HG03469 (cell line): ENCODE measurements at regions not wholly inside any gene's neighbourhood (a gene's known extent, or its start where the extent isn't known, plus 50 kb on each side); places are given as distances from the start of the nearest gene placed in this dataset.

Experiments used
- ATAC-seq: cut with Tn5 transposase; IDR thresholded peaks from one replicate; pipeline ENCODE4 v1.9.1; 2021; ENCODE audit warnings: mild to moderate bottlenecking, moderate library complexity, moderate number of reproducible peaks; ENCODE audit not compliant: unreplicated experiment

DNA sequence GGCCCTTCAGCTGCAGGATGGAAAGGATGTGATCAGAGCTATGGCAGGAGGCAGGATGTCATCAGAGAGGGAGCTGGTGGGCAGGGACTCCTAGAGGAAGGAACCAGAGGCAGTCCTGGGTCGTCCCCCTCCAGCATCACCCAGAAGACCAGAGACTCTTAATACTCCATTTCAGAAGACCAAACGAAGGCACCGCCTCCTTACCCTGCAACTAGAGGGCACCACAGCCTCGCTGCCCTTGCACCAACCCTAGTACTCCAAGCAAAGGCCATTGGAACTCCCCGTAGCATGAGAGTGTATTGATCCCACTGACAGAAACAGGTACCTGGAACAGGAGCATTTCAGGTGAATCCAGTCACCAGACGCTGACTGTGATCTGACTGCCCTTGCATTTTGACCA is 598.1 kb downstream of the NPHP4 start:
- ATAC-seq: no peak

DNA sequence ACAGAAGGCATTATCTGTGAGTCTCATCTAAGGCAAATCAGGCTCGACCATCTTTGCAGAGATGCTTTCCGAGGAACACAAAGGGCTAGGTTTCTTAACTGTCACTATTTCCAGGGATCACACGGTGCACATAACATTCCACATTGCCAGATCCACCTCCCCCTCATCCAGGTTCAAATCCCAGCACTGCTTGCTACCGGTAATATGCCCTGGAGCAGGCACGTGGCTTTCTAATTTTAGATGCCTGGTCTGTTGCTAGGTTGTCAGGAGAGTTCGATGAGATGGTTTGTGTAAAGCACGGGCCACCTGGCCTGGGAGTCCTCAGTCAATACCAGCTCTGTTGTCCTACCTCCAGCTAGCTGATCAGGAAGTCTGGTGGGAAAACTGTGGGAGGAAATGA is 598.6 kb downstream of the NPHP4 start:
- ATAC-seq: no peak

DNA sequence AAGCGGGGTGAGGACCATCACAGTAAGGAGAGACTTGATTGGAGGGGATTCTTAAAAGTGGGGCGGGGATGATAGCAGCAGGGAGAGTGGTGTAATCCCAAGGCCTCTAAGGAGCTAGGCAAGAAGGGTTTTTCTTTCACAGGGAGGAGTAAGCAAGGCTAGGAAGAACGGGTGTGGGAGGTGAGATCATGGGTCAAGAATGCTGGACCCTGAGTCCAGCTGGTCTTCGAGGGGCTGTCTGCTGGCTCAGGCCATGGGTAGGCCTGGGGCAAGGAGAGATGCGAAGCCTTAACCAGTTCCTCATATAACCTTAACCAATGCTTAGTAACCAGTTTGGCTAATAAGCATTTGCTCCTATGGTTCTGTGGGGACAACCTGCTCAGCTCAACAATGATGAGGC is 599.1 kb downstream of the NPHP4 start:
- no peak for ATAC-seq

DNA sequence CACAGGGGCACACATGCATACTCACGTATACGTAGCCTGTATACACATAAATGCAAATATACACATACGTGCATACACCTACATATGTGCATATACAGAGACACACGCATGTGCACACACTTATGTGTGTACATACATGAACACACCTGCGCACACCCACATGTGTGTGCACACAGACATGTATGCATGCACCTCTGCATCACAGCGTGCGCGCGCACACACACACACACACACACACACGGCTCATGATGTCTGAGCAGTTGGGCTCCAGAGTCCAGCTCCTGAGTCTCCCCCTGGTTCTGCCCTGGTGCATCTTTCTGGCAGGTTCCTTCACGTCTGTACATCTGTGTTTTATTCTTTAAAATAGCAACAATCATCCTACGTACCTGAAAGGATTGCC is 600.5 kb downstream of the NPHP4 start:
- no peak for ATAC-seq

DNA sequence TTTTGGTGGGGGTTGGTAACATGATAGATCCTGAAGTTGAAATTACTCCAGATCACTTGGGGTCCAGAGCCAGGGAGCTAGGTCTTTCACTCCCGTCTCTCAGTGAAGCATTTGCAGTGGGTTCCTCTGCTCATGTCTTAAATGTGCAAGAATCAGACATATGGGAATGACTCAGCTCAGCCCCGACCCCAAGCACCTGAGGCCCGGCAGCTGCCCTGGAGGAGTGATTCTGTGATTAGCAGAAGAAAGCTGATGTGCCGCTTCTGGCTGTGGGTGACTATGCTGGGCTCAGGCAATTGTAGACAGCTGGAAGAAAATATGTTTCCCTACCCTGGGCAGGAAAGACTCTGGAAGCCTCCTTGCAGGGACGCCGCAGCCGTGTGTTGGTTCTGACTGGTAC is 601.7 kb downstream of the NPHP4 start:
- ATAC-seq: no peak

DNA sequence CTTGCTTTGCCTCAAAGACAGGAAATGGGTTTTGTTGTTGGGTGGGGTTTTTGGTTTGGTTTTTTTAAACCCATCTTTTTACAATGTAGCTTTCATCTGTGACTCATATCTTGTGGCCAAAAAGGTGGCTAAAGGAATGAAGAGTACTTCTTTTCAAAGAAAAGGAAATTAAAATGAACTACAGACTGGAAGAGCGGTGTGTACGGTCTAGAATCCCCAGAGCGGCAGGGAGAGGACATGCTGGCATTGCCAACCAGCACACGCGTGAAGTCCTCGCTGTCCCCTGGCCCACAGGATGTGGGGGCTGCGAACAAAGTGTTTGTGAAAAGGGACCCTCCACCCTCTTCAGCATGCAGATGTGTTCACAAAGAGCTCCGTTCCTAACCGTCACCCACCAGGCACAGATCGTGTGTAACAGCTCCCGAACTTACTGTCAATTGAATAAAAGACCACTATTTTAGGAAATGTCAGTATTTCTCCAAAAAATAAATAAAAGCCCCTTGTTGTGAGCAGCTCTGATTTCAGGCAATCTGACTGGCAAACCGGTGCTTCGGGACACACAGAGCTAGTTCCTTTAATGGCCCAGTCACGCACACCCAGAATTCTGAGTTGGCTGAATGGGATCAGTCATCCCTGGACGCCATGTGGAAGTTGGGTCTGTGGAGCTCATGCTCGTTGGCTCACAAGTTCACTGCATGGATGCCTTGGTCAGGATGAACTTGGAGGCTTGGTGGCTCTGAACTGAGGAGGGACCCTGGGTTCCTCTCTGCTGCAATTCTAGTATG is 602.9 kb downstream of the NPHP4 start:
- ATAC-seq: no peak

DNA sequence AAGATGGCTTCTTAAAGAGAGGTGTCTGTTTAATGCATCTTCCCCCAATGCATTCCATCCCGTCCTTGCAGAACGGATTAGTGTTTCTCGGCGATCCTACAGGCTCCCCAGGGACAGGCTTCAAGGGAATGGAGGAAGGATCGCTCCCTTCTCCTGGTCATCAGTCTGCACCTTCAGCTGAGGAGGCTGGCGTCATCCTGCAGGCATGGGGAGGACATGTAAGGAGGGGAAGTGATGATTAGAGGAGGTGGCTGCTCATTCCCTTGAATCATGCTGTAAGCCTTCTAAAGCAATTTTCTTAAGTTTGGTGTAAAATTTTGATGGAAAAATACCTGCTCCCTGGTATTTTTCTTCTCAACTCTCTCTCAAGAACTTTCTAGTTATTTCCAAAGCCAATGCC is 603.6 kb downstream of the NPHP4 start:
- no peak for ATAC-seq

DNA sequence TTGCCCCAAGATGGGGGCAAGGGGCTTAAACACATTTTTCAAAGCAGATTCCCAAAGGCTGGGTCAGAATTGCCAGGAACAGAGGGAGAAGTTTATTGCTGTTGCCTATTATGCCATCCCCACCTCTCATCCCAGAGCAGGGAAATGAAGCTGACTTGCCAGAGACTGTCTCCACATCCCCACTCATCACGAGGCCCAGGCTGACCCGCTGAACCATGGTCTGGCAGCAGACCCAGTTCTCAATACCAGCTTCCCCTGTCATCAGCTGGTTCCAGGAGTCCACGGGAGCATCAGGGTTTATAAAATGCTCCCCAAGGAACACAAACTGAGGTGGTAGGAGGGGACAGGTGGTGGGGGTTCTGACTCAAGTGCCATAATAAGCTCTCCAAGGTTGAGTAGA is 605.9 kb downstream of the NPHP4 start:
- ATAC-seq: no peak

DNA sequence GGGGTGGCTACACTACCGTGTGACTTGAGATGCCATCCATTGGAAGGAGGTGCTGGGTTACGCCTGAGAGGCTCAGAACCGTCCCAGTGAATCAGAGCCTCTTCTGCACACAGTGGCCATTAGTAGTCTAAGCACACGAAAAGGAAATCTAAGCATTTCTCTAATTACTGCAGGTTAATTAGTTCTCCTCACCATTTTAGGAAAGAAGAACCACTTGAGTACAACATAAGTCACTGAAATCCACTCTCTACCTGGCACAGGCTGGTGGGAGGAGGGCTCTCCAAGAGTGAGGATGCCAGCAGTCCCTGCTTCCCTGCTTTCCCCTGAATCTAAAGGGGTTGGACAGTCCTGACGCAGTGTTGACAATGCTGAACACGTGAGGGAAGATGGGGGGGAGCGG is 606.3 kb downstream of the NPHP4 start:
- no peak for ATAC-seq

DNA sequence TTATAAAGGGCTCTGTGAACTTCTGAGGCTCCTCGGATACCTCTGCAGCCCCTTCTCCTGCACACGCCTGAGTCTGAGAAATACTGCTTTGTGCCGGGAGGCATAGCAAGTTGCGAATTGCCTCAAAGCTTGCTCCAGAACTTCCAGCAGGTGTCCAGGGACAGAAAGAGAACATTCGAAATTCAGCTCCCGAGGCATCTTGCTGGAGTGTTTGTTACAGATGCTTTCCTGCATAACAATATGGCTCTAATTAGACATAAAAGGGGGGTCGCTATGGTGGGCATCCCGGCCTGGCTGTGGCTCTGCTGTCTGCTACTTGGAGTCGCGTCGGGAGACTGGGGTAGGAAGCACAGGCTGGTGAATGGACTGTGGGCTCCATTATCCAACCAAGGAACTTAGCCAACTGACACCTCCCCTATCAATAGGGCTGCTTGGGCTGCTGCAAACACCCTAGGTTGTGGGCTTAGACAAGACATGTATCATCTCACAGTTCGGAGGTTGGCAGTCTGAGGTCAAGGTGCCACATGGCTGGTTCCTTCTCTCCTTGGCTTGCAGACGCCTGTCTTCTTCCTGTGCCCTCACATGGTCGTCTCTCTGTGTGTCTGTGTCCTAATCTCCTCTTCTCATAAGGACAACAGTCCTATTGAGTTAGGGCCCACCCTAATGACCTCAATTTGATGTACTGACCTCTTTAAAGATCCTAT is 607.0 kb downstream of the NPHP4 start:
- no peak for ATAC-seq

DNA sequence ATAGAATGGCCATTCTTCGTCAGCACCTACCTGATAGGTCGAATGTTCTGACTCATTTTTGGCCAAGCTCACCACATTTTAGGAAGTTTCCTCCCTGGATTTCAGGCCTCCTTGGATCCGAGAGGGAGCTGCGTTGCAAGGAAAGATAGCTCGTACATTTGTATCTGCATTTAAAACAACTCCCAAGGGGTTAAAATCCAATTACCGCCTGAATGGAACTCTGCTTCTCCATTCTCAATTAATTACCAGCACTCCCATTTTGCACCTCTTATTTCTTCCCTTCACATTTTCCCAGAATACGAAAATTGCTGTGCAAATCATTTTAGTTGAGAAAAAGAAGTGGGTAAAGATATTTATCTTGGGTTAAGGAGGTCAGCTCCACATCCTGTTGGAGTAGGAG is 610.7 kb downstream of the NPHP4 start:
- ATAC-seq: no peak

DNA sequence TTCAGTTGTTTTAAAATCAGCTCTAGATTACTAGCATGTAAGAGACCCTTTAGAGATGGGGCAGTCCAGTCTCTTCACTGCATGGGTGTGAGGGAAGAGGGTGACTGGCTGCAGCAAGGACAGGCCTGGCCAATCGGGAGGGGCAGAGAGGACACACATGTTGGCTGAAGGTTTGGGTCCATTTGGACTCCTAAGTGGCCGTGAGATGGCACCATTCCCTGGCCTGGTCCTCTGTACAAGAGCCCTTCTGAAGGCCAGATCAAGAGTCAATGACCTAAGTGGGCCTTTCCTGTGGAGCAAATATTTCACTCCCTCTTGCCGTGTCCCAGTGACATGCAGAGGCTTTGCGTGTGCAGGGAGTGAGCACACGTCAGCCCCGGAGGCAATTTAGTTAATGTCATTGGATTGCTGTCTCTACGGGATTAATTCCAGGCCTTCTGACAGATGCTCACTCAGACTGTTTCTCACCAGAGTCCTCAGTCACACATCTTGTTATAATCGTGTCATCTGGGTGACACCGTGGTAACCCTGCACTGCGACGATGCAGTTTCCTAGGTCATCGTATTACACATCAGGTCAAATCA is 613.0 kb downstream of the NPHP4 start:
- no peak for ATAC-seq

DNA sequence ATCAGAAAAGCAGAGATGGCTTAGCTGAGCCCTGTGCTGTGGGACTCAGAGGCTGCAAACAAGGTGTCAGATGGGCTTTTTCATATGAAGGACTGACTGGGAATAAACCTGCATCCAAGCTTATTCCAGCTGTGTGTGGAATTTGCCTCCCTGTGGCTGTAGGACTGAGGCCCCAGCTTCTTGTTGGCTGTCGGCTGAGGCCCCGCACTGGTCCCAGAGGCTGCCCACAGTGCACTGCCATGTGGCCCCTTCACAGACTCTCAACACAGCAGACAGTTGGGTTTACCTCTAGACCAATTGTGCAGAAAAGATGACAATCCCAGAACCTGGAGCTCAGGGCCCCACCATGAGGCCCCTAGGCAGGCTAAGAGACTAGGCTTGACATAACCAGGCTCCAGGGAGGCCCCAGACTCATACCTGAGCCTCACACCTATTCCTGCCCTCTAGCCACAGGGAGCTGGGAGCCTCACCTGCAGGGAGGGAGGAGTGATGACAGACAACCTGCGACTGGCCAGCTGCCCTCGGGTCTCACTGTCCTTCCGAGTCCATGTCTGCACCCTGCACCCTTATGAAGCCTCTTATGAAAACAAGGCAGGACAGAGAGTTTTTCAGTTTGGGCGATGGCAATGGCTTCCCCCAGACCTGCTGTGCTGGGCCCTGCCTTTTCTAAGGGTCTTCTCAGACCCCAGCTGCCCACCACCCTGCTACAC is 615.5 kb downstream of the NPHP4 start:
- no peak for ATAC-seq

DNA sequence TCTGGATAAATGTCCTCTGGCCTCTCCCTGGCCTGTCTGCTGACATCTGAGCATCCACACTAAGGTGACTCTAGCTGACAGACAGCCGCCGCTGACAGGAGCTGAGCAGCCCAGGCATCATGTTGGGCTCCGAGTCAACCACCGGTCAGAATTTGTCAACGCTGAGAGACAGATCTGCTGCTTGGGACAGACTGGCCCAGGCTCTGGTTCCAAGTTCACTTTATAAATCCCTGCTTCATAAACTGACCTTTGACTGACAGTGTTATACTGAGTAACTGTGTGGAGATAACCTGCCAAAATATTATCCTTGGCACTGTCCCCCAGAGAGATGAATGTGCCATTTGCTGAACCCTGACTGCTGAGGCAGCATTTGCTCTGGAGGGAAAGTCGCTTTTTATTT is 616.7 kb downstream of the NPHP4 start:
- no peak for ATAC-seq

DNA sequence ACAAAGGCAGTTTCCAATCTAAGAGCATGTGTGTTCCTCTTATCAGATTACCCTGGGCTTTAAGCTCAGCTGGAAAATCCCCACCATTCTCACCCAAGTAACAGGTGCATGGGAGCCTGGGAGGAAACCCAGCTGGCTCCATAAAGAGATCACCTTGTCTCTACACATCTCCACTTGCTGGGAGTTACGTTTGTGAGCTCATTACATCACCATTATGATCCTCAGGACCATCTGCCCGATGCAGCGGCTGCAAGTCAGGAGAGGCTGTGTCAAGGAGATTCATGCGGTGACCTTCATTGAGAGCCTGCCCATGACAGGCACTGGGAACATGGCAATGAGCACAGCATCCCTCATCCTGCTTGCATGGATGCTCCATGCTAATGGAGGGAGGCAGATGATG is 618.0 kb downstream of the NPHP4 start:
- ATAC-seq: no peak

DNA sequence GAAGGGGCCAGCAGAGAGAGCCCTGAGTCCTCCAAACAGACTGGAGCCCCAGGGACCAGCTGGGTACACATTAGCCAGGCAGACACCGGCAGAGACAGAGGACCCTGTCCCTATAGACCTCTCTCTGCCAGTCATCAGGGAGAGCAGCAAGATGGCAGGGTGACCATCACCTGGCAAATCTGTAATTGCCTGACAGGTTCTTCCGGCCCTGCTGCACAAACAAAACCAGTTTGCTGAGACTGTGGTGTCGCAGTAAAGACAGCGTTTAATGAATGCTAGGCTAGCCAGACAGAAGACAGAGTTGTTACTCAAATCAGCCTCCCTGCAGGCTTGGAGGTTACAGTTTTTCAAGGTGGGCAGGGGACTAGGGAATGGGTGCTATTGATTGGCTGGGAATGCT is 618.9 kb downstream of the NPHP4 start:
- ATAC-seq: no peak

DNA sequence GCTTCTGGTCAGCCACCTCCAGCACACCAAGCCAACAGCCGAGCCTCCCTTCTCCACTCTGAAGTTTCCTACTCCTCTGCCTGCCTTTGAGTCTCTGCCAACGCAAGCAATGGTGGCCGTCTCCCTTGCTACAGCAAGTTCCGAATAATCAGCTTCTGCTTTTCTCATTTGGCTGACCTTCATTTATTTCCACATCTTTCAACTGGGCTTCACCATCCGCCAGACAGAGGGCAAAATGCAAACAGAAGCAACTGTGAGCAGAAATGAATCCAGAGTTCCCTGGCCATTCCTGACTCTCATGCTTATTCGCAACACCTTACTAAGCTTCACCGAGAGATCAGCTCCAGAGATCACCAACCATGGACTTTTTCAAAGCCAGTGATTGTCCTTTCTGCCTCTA is 621.0 kb downstream of the NPHP4 start:
- ATAC-seq: no peak

DNA sequence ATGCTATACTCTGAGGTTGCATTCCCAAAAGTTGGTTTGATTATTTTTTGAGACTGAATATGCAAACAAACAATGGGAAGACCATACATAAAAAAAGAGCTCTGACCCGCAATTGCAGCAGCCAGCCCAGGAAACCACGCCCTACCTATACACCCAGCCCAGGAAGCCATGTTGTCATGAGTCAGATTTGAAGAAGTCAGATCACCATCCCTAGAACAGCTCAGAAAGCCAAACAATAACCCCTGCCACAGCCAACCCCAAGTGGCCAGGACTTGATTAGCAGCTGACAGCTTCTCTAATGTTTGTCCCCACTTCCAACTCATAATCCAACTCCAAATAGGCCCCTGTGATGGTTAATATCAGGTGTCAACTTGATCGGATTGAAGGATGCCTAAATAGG is 621.9 kb downstream of the NPHP4 start:
- ATAC-seq: no peak

DNA sequence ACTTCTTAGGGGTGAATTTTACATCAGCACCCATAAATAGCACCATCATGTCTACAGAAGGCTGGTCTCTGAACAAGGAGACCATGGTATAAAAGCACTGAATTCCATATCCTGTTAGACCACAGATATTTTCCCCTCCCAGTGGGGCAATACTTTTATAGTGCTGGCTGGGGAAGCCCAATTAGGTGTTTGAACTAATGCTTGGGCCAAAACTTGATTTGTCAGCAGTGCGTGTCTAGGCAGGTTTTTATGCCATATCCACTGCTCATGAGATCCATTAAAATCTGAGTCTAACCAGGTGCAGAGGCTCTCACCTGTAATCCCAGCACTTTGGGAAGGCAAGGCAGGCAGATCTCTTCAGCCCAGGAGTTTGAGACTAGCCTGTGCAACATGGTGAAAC is 623.0 kb downstream of the NPHP4 start:
- ATAC-seq: no peak

DNA sequence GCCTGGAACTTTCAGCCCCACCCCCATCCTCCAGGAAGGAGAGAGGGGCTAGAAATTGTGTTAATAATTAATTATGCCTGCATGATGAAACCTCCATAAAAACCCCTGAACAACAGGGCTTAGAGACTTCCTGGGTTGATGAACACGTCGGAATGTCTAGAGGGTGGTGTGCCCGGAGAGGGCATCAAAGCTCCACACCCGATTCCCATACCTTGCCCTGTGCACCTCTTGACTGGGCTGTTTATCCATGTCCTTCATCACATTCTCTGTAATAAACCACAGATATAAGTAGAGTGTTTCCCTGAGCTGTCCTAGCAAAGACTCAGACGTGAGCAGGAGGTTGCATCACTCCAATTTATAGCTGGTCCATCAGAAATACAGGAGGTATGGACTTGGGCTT is 624.0 kb downstream of the NPHP4 start:
- no peak for ATAC-seq

DNA sequence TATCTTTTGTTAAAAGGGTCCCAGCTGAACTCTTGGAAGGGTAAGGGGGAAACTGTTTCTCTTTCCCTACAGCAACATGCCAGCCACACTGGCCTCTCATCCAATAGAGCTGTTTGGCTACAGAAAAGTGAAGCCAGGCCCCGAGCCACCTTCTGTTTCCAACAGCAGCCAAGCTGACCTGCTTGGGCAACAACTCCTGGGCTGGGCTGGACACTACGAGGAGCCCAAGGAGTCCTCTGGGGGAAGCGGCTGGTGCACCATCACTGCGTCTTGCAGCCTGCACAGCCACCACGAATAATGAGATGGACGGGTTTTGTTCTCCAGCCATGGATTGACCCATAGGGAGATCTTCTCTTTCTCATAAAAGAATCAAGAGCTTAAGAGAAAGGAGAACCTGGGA is 624.9 kb downstream of the NPHP4 start:
- ATAC-seq: no peak

DNA sequence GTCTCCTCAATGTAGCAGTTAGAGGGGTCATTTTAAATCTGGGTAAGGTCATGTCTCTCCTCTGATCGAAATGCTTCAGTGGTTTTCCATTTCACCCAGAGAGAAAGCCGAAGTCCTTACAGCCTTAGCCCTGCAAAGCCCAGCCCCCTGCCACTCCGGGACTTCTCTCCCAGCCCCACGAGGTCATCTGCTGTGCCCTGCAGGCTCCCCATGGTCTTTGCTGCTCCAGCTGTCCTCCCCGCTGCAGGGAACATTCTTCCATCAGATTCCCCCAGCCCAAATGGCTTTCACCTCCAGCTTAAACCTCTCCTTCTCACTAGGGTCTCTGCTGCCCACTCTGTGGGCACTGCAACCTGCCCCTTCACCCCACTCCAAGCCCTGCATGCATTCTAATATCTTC is 626.5 kb downstream of the NPHP4 start:
- ATAC-seq: no peak
